GM20000 (cell line): ENCODE measurements at regions not wholly inside any gene's neighbourhood (a gene's known extent, or its start where the extent isn't known, plus 50 kb on each side); places are given as distances from the start of the nearest gene placed in this dataset.

ENCODE experiments used
- DNase-seq: peaks from one replicate; pipeline ENCODE4 v3.0.0; 2012; ENCODE audit warnings: low spot score
- TF ChIP-seq, protein P1 (sequence below): IDR thresholded peaks from 2 replicates; pipeline ENCODE4 v1.5.1; 2012; ENCODE audit warnings: mild to moderate bottlenecking, control low read depth; ENCODE audit errors: extremely low read depth, missing control alignments

DNA sequence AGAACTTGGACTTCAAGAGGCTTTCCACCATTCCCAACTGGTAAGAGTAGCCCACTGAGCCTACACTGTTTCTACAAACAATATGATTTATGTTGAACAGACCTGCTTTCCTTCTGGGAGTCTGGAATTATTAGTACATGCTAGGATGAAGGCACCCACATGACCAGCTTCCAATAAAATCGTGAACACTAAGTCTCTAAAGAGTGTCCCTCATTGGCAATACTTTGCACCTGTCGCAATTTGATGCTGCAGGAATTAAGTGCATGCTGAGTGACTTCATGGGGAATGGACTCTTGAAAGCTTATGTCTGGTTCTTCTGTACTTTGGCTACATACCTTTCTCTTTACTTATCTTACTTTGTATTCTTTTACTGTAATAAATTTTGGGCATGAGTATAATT lies 305.2 kb upstream of the GHITM start:
- TF ChIP-seq, protein P1, sequence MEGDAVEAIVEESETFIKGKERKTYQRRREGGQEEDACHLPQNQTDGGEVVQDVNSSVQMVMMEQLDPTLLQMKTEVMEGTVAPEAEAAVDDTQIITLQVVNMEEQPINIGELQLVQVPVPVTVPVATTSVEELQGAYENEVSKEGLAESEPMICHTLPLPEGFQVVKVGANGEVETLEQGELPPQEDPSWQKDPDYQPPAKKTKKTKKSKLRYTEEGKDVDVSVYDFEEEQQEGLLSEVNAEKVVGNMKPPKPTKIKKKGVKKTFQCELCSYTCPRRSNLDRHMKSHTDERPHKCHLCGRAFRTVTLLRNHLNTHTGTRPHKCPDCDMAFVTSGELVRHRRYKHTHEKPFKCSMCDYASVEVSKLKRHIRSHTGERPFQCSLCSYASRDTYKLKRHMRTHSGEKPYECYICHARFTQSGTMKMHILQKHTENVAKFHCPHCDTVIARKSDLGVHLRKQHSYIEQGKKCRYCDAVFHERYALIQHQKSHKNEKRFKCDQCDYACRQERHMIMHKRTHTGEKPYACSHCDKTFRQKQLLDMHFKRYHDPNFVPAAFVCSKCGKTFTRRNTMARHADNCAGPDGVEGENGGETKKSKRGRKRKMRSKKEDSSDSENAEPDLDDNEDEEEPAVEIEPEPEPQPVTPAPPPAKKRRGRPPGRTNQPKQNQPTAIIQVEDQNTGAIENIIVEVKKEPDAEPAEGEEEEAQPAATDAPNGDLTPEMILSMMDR: no peak
- DNase-seq: no peak

DNA sequence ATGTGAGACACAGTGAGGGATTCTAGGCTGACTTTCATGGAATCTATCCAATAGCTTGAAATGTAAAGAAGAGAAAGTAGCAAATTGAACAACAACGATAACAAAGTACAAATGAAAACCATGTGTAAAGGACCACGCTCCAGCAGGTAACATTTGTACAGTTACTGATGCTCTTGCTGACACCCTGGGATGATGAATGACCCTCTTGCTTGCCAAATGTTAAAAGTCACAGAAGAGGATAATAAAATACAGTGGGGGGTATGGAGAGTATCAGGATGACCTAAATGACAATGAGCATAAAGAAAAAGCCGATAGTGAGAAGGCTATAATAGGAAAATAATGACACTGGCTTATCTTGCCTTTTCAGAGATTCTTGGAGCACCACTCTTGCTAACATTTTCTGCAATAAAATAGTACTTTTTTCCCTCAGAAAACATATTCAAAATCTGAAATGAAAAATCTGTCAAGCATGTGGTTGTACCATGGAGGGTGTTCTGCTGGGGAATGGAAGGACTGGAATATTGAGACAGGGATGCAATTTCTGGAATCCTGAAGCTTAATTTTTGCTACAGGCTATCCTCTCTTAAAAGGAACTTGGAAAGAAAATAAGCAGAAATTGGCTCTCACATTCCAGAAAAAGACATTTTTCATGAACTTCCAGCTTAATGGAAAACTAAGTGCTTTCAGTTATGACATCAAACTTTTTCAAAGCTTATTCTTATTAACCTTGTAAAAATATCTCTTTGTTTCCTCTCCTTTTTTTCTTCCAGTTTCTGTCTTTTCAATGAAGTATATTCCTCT lies 303.2 kb upstream of the GHITM start:
- TF ChIP-seq, protein P1: no peak

DNA sequence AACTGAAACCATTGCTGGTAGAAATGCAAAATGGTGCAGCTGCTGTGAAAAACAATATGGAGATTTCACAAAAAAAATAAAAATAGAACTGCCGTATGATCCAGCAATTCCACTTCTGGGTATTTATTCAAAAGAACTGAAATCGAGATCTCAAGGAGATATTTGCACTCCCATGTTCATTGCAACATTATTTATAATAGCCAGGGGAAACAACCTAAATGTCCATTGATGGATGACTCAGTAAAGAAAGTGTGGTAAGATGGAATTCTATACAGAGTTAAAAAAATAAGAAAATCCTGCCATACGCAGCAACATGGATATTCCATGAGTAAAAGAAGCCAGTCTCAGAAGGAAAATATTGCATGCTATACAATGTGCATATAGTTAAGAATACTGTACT lies 290.6 kb upstream of the GHITM start:
- TF ChIP-seq, protein P1: no peak
- DNase-seq: no peak

More for the DNA sequence above, 303.2 kb upstream of the GHITM start:
- no peak for DNase-seq

DNA sequence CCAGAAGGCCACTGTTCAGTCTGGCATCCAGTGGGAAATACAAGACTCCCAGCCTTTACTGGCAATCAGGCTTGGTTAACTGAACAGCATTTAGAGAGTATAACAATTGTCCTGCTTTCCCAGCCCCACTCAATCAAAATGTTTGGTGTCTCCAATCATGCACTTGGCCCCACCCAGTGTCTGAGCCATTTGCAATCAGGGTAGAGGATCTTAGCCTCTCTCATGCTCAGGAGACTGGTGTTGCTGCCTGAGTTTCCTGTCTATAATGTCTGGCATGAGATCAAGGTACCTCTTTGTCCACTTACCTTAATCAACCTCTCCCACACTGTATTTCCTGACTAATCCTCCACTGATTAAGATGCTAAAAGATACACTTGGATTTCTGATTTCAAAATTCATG lies 290.2 kb upstream of the GHITM start:
- DNase-seq: no peak
- TF ChIP-seq, protein P1: no peak

DNA sequence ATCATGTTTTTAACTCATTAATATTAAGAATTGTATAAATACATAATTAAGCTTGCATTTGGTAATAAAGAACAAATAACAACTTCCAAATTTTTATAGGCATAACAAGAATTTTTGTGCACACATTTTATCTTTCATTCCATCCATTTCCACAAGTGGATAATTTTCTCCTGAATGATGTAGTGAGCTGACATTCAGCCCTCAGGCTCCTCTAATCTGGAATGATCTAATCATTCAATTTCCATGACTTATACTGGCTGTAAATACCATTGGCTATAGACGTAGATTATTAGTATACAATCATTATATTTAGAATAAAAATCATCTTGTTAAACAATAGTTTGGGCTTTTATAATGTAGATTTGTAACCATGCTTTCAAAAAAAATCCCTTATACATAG lies 287.2 kb upstream of the GHITM start:
- TF ChIP-seq, protein P1: no peak

DNA sequence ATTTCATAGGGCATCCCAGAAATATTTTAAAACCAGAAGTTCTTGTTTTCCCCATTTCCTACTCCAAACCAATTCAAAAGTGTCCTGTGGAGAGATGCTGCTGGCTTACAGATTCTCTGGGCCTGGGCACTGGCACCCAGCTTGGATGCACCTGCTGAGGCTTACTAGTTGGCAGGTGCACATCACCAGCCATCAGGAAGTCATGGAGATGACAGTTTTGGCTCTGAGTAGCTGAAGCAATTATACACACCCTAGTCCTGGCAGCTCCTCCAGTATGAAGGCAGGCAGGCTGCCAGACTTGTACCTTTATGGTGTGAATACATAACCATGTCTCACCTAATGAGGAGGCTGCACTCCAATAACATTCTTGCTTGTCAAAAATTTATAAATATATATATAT lies 276.6 kb upstream of the GHITM start:
- DNase-seq: no peak
- TF ChIP-seq, protein P1: no peak

More for the DNA sequence above, 287.2 kb upstream of the GHITM start:
- no peak for DNase-seq

DNA sequence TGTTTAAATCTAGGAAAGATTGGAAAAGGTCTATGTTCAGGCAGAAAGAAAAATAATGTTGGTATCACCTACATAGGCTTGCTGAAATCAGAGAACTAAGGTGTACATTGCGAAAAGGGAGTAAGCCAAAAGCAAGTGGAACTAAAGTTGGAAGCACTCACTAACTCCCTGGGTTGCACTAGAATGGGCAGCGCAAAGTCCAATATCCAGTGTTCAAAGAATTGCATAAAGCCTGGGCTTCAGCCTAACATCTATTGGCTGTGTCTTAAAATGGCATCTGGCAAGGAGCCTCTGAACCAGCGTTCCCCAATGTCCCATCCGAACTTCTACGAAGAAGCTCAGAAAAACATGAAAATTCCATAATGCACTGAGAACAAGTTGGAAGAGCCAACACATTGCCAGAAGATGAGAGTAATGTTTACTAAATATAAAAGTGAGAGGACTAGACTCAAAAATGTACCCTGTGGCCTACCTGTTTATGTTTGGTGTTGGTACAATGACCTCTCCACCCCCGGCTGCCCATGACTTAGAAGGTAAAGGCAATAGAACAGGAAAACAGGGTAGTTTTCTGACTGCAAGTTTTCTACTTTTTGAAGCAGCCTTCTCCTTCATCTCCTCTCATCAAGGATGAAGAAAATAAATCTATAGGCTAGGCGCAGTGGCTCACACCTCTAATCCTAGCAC lies 275.9 kb upstream of the GHITM start:
- TF ChIP-seq, protein P1: no peak
- no peak for DNase-seq
